ENCODE measurements at regions not wholly inside any gene's neighbourhood (a gene's known extent, or its start where the extent isn't known, plus 50 kb on each side); places are given as distances from the start of the nearest gene placed in this dataset.

- no peaks in the 10 kb centered on the region for H3K79me2 ChIP-seq (ENCODE audit: control insufficient read depth, insufficient read depth, low read length, unreplicated experiment)
- H3K36me3 ChIP-seq (ENCODE audit: insufficient read depth, low read length), result no peaks in the 10 kb centered on the region
- H3K4me1 ChIP-seq (ENCODE audit: control insufficient read depth, insufficient read depth, low read length, unreplicated experiment), result peaks cover 35% of the 10 kb centered on the region
- H3K27ac ChIP-seq (ENCODE audit: low read depth, low read length), result no peak overlapping the region
- no peaks in the 10 kb centered on the region for H3K27me3 ChIP-seq (ENCODE audit: insufficient read depth, low read length)
- no peak overlapping the region for H3K4me3 ChIP-seq (ENCODE audit: low read depth, low read length)
- H2AFZ ChIP-seq (ENCODE audit: low read length, unreplicated experiment), result no peak overlapping the region
These were observed 99.5 kb downstream of the CEBPB start for GRCh38 chr20:50290112-50290511.

- H3K27ac ChIP-seq (ENCODE audit: low read depth, low read length), result no peak overlapping the region
These were observed 100.2 kb downstream of the CEBPB start for GRCh38 chr20:50290808-50291207.

GRCh38 chr20:50291254-50292078 lies 100.8 kb downstream of the CEBPB start:
- Histone ChIP-seq H3K4me3 (ENCODE audit: low read depth, low read length) (no peak overlapping the region), H3K36me3 (ENCODE audit: insufficient read depth, low read length) (no peaks in the 10 kb centered on the region), H3K79me2 (ENCODE audit: control insufficient read depth, insufficient read depth, low read length, unreplicated experiment) (no peaks in the 10 kb centered on the region), H3K4me1 (ENCODE audit: control insufficient read depth, insufficient read depth, low read length, unreplicated experiment) (peaks cover 22% of the 10 kb centered on the region), H3K27me3 (ENCODE audit: insufficient read depth, low read length) (no peaks in the 10 kb centered on the region), H3K27ac (ENCODE audit: low read depth, low read length) (peak overlapping the region; percentile 82), H2AFZ (ENCODE audit: low read length, unreplicated experiment) (no peak overlapping the region)

More at GRCh38 chr20:50290808-50291207, 100.2 kb downstream of the CEBPB start:
- Histone ChIP-seq H3K4me3 (ENCODE audit: low read depth, low read length) (no peak overlapping the region), H3K79me2 (ENCODE audit: control insufficient read depth, insufficient read depth, low read length, unreplicated experiment) (no peaks in the 10 kb centered on the region), H2AFZ (ENCODE audit: low read length, unreplicated experiment) (no peak overlapping the region), H3K27me3 (ENCODE audit: insufficient read depth, low read length) (no peaks in the 10 kb centered on the region), H3K4me1 (ENCODE audit: control insufficient read depth, insufficient read depth, low read length, unreplicated experiment) (peaks cover 28% of the 10 kb centered on the region), H3K36me3 (ENCODE audit: insufficient read depth, low read length) (no peaks in the 10 kb centered on the region)

GRCh38 chr20:50292079-50292590 lies 101.5 kb downstream of the CEBPB start:
- Histone ChIP-seq H3K4me1 (ENCODE audit: control insufficient read depth, insufficient read depth, low read length, unreplicated experiment) (peaks cover 15% of the 10 kb centered on the region), H2AFZ (ENCODE audit: low read length, unreplicated experiment) (no peak overlapping the region), H3K4me3 (ENCODE audit: low read depth, low read length) (no peak overlapping the region), H3K27ac (ENCODE audit: low read depth, low read length) (peak overlapping the region; percentile 82), H3K27me3 (ENCODE audit: insufficient read depth, low read length) (no peaks in the 10 kb centered on the region), H3K79me2 (ENCODE audit: control insufficient read depth, insufficient read depth, low read length, unreplicated experiment) (no peaks in the 10 kb centered on the region), H3K36me3 (ENCODE audit: insufficient read depth, low read length) (no peaks in the 10 kb centered on the region)

GRCh38 chr20:50292591-50293283 lies 102.1 kb downstream of the CEBPB start:
- Histone ChIP-seq H3K36me3 (ENCODE audit: insufficient read depth, low read length) (no peaks in the 10 kb centered on the region), H2AFZ (ENCODE audit: low read length, unreplicated experiment) (no peak overlapping the region), H3K27me3 (ENCODE audit: insufficient read depth, low read length) (no peaks in the 10 kb centered on the region), H3K4me3 (ENCODE audit: low read depth, low read length) (no peak overlapping the region), H3K79me2 (ENCODE audit: control insufficient read depth, insufficient read depth, low read length, unreplicated experiment) (no peaks in the 10 kb centered on the region), H3K4me1 (ENCODE audit: control insufficient read depth, insufficient read depth, low read length, unreplicated experiment) (peaks cover 15% of the 10 kb centered on the region), H3K27ac (ENCODE audit: low read depth, low read length) (peak overlapping the region; percentile 82)

- Histone ChIP-seq H3K79me2 (ENCODE audit: control insufficient read depth, insufficient read depth, low read length, unreplicated experiment) (no peaks in the 10 kb centered on the region), H3K27me3 (ENCODE audit: insufficient read depth, low read length) (no peaks in the 10 kb centered on the region), H2AFZ (ENCODE audit: low read length, unreplicated experiment) (no peak overlapping the region), H3K4me3 (ENCODE audit: low read depth, low read length) (no peak overlapping the region), H3K36me3 (ENCODE audit: insufficient read depth, low read length) (no peaks in the 10 kb centered on the region), H3K4me1 (ENCODE audit: control insufficient read depth, insufficient read depth, low read length, unreplicated experiment) (peaks cover 15% of the 10 kb centered on the region), H3K27ac (ENCODE audit: low read depth, low read length) (peak overlapping the region; percentile 82)
These were observed 102.9 kb downstream of the CEBPB start for GRCh38 chr20:50293284-50294139.

GRCh38 chr20:50294164-50295088 lies 103.8 kb downstream of the CEBPB start:
- Histone ChIP-seq H2AFZ (ENCODE audit: low read length, unreplicated experiment) (no peak overlapping the region), H3K4me3 (ENCODE audit: low read depth, low read length) (no peak overlapping the region), H3K4me1 (ENCODE audit: control insufficient read depth, insufficient read depth, low read length, unreplicated experiment) (peaks cover 15% of the 10 kb centered on the region), H3K79me2 (ENCODE audit: control insufficient read depth, insufficient read depth, low read length, unreplicated experiment) (no peaks in the 10 kb centered on the region), H3K36me3 (ENCODE audit: insufficient read depth, low read length) (no peaks in the 10 kb centered on the region), H3K27me3 (ENCODE audit: insufficient read depth, low read length) (no peaks in the 10 kb centered on the region), H3K27ac (ENCODE audit: low read depth, low read length) (peak overlapping the region; percentile 82)

- Histone ChIP-seq H3K27me3 (ENCODE audit: insufficient read depth, low read length) (no peaks in the 10 kb centered on the region), H3K4me3 (ENCODE audit: low read depth, low read length) (no peak overlapping the region), H3K36me3 (ENCODE audit: insufficient read depth, low read length) (no peaks in the 10 kb centered on the region), H3K27ac (ENCODE audit: low read depth, low read length) (peak overlapping the region; percentile 37), H2AFZ (ENCODE audit: low read length, unreplicated experiment) (no peak overlapping the region), H3K79me2 (ENCODE audit: control insufficient read depth, insufficient read depth, low read length, unreplicated experiment) (no peaks in the 10 kb centered on the region), H3K4me1 (ENCODE audit: control insufficient read depth, insufficient read depth, low read length, unreplicated experiment) (peaks cover 15% of the 10 kb centered on the region)
These were observed 104.7 kb downstream of the CEBPB start for GRCh38 chr20:50295345-50295744.

- Histone ChIP-seq H3K27me3 (ENCODE audit: insufficient read depth, low read length) (no peaks in the 10 kb centered on the region), H3K36me3 (ENCODE audit: insufficient read depth, low read length) (no peaks in the 10 kb centered on the region), H2AFZ (ENCODE audit: low read length, unreplicated experiment) (no peak overlapping the region), H3K4me1 (ENCODE audit: control insufficient read depth, insufficient read depth, low read length, unreplicated experiment) (peaks cover 15% of the 10 kb centered on the region), H3K79me2 (ENCODE audit: control insufficient read depth, insufficient read depth, low read length, unreplicated experiment) (no peaks in the 10 kb centered on the region), H3K4me3 (ENCODE audit: low read depth, low read length) (no peak overlapping the region), H3K27ac (ENCODE audit: low read depth, low read length) (no peak overlapping the region)
These were observed 105.3 kb downstream of the CEBPB start for GRCh38 chr20:50295762-50296449.

Data from ACC112 (cell line).